NCI-H2107 treated with DMSO at 0.1 percent for 48 hours (cell line): ENCODE measurements at regions not wholly inside any gene's neighbourhood (a gene's known extent, or its start where the extent isn't known, plus 50 kb on each side); places are given as distances from the start of the nearest gene placed in this dataset.

Experiments
- DNase-seq: peaks from one replicate; lab custom pipeline; 2025; ENCODE audit not compliant: unreplicated experiment; lab: John Stamatoyannopoulos, UW

DNA sequence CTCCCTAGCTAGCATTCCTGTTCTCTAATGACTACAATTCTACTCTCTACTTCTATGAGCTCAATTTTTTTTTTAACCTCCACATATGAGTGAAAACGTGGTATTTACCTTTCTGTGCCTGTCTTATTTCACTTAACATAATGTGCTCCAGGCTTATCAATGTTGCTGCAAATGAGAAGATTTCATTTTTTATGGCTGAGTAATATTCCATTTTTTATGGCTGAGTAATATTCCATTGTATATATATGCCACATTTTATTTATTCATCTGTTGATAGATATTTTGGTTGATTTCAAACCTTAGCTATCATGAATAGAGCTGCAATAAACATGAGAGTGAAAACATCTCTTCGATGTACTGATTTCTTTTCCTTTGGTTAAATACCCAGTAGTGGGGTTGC, 159.6 kb upstream of the TPK1 start:
- DNase-seq: no peak

DNA sequence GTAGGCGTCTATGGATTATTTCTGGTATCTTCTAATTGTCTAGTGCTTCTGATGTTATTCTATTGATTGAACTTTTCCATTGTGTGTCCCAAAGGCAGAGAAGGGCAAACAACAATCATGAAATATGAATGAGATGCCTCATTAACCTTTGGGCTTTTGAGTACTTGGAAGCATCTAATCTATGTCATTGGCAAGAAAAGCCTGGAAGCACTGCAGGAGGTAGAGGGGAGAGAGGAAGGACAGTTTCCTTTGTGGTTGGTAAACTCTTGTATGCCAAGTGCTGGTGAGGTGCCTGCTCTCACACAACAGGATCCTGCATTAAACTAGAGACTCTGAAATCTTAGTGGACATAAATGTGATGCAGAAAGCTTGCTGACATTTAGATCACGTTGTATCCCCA, 155.2 kb upstream of the TPK1 start:
- DNase-seq: no peak

DNA sequence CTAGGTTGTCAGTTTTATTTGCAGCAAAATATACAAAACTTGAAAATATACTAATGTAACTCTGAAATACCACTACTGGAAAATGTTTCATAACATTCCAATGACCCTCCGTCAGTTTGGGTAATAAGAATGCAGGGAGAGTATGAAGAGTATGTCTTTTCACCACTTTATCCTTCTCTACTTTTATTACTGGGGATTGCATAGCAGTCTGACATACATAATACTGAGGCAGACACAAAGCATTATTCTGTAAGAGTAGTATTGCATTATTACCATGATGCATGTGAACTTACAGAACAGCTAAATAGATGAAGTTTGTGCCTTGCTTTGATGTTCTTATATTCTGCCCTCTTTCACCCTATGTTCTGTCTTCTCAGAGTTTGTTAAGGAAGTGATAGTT, 151.8 kb upstream of the TPK1 start:
- DNase-seq: no peak

DNA sequence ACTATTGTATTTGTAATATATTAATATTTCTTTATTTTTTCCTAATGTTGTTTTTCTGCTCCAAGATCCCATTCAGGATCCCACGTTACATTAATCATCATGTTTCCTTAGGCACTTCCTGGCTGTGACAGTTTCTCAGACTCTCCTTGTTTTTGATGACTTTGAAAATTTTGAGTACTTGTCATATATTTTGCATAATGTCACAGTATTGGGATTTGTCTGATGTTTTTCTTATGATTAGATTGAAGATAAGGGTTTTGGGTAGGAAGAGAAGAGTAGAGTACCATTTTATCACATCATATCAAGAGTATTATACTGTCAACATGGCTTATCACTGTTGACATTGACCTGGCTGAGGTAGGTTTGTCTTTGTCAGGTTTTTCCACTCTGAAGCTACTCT, 146.3 kb upstream of the TPK1 start:
- no peak for DNase-seq

DNA sequence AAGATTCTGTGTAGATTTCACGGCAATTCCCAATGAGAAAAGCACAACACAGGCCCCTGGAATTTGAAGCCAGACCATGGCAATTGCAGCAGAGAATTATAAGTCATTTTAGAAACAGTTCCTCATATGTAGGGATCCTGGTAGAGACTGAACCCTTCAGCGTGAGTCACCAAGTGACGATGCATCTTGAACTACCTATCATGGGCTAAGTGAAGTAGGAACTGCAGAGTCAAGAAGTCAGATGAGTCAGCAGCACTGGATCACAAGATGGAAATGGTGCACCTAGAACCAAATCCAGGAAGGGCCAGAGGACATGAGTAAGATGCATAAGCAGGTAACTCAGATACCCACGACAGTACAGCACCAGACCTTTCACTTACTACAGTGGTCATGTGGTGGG, 140.0 kb upstream of the TPK1 start:
- no peak for DNase-seq

DNA sequence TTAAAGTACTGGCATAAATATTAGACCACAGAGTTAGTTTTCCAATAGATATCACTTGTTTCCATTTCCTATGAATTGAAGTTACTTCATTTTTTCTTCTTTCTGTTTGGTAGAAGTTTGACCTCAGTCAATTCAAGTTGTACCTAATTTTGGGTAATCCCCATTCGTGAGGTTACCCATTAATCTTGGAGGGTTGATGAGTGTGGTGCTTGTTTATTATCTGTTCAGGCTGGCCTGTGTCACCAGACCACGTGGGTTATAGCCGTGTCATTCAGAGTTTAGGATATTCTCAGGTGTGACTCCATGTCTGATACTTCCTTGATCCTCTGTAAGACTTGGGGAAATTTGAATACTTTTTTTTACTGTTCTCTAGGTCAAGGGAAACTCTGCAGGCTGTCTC, 133.9 kb upstream of the TPK1 start:
- DNase-seq: no peak

DNA sequence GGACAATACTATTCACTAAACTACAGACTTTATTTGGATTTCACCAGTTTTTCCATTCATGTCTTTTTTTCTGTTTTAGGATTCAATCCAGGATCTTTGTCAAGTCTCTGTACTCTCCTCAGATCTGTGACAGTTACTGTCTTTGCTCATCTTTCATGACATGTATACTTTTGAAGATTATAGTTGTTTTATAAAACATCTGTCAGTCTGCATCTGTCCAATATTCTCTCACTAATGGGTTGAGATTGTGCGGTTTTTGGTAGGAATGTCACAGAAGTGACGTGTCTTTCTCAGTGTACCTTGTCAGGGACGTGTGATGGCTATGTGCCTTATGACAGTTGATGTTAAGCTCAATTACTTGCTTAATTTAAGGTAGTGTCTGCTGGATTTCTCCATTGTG, 124.9 kb upstream of the TPK1 start:
- DNase-seq: no peak

DNA sequence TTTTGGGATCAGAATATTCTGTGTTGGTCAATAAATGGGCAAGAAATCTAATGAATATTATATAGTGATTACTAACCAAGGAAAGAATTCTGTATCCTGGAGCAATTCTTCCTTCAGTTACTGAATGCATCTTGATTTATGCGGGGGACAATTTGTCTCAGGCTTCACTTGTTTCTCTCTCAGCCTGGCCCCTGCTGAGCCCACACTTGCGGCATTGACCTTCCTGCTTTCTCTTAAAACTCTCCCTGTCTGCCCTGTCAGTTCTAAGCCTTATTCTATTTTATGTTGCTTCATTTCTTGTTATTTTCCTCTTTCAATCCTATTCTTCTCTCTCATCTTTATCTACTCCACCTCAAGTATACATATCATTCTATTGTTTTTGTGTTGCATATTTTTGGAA, 122.1 kb upstream of the TPK1 start:
- DNase-seq: no peak

DNA sequence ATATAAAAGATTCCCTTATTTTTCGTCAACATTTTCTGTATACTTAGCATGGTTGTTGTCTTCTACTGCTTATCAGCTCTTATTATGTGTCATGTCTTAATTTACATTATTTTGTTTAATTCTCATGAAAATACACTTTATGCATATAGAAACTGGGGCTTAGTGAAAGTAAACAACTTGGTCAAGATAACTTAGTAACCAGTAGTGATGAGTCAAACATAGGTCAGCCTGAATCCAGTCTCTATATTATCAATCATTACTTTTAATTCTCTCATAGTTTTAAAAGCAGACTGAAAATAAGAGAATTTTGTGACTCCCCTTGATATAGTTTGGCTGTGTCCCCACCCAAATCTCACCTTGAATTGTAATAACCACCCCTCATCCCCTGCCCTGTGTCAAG, 119.6 kb upstream of the TPK1 start:
- DNase-seq: no peak

DNA sequence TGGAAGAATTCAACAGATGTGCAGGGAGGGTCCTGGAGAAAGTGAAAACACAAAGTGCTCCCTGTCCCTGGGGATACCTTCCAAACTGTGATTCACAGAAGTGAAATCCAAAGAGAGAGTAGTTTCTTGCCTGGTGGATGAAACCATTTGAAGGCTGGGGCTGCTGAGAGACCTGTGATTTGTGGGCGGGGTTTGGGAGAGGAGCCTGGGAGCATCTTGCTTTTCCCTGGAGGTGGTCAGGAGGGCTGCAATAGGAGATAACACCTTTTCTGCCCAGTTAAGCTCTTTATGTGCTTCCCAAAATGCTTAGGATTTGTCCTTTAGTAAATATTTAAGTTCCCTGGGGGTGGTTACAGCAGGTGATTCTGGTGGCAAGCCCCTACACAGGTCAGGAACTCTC, 105.3 kb upstream of the TPK1 start:
- DNase-seq: no peak

DNA sequence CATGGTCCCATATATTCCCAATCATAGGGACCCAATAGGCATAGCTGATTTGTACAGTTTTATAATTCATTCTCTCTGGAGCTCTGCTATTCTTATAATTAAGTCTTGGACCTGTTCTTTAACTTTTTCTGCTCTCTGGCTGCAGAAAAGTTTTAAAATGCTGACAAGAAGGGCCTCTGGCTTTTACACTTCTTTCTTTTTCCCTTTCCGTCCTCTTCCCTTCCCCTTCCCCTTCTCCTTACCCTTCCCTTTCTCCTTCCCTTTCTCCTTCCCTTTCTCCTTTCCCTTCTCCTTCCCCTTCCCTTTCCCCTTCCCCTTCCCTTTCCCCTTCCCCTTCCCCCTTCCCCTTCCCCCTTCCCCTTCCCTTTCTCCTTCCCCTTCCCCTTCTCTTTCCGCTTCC, 101.3 kb upstream of the TPK1 start:
- DNase-seq: no peak

DNA sequence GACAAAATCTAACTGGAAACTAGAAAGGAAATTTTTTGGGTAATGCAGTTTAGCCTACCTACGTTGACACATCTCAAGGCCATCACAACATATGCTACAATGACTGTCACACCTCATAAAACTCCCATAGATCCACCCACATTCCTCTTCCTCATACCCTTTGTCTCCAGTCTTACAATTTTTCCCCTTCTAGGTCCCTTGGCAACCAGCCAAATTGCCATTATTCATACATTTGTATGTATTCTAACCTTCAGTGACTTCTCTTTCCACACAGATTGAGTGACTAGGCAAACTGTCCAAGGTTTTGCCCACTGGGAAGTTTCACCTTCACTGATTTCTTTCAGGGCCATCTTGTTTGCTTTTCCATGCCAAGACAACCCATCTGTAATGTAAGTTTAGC, 100.5 kb upstream of the TPK1 start:
- no peak for DNase-seq

DNA sequence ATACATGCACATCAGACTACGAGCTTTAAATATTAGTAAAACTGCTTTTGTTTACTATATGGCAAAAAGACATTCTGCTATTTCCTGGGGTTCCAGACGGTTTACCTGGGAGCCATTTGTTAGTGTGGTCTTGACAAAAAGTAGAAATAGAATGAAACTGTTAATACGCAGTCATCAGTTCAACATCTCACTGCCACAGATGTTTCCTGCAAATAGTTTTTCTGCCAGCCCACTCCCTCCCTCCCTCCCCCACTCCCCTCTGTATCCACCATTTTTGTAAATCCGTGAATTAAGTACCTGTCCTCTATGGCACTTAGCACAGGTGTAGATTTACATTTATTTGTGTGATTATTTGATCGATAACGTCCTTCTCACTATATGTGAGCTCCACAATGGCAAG, 74.6 kb upstream of the TPK1 start:
- no peak for DNase-seq

DNA sequence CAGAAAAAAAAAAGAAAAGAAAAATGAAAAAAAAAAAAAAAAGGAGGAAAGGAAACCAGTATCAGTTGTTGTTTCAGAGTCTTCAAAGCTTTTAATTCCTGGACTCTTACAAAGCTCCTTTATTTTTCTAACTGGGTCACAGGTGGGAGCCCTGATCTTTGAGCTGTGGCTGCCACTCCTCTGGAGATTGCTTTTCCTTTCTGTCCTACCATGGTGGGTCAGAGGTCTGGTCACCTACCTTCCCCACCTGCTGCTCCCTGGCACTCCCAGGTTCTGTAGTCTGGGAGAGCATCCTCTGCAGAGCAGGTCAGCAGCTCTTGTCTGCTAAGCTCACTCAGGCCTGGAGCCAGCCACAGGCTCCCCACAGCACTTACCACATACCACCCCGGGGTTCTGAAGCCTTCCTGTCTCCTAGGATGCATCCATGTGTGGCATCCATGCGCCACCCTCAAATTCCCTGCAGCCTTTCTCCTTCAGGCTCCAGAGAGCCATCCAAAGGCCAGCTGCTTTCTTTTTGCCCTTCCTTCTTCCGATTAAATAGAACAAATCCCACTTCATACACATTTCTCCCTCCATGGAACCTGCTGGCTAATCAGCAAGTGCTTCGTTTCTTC, 73.2 kb upstream of the TPK1 start:
- no peak for DNase-seq

DNA sequence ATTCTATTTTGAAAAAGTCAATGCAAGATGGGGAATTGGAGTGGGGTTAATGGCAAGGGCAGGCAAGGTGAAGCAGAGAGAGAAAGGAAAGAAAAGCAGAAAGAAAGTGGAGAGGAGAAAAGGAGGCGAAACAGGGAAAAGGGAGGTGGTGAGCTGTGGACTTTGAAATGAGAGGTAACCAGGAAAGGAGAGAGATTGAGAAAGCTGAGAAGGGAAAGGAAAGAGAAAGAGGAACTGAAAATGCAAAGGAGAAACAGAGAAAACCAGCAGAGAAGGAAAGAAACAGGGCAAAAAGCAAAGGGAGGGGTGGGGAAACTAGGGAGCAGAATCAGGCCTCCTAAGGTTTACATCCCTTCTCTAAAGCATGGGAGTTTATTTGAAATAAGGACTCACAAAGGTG, 72.5 kb upstream of the TPK1 start:
- no peak for DNase-seq

DNA sequence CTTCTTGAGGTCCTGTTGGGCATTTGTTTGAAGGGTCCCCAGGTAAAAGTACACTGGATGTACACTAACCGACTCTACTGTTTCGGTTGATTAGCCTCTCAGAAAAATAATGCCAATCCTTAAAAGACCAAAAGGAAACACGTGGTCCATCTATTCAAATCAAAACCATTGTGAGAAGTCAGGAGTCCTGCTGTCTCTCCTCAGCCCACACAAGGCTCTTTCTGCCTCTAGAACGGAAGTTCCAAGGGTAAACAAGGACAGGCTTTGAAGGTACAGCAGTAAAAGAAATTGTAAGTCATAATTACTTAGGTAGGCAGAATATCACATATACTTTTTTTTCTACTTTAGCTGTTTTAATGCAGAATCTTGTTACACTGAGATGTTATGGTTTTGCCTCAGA, 71.7 kb upstream of the TPK1 start:
- DNase-seq: no peak

DNA sequence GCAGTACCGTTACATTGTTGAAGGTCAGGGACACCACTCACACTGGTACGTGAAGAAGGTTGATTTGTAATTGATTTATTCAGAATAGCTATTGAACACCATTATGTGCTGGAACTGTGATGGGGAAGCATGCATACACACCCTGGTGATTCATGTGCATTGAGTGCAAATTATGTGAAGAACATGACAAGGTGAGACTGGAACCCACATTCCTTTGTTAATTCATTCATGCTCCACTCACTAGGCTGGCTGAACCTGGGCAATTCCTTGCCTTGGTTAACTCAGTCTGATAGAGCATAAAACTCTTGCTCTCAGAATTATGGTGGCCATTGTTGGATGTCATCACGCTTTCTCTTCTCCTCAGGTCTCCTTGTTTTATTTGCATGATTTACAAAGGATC, 67.3 kb upstream of the TPK1 start:
- DNase-seq: no peak

DNA sequence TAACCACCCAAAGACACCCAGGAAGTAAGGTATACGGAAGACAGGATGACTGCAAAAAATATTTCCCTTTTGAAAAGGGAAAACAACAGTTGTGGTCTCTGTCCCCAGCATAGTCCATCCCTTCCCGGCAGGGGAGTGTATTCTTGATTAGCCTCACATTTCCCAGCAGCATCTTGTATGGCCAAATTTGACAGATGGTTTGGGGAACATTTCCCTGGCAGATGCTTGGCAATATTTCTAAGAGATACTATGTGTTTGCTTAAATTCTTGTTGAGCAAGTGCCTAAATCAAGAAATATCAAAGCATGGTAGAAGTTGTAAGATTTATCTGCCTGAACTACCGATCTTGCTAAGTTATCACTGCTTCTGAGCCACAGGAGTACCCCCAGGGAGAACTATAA, 56.9 kb upstream of the TPK1 start:
- DNase-seq: no peak
